ENCODE measurements at regions not wholly inside any gene's neighbourhood (a gene's known extent, or its start where the extent isn't known, plus 50 kb on each side); places are given as distances from the start of the nearest gene placed in this dataset.

- Histone ChIP-seq H3K79me2 (ENCODE audit: control insufficient read depth, insufficient read depth, low read length) (no peaks in the 10 kb centered on the region), H3K9me3 (ENCODE audit: control extremely low read depth in 1 of 3, control insufficient read depth in 2 of 3, insufficient read depth in 1 of 3, low read length in 2 of 3) (no peaks in the 10 kb centered on the region), H3K4me3 (ENCODE audit: control extremely low read depth in 1 of 5, extremely low read depth in 1 of 5, insufficient read depth in 1 of 5, low read depth in 2 of 5, low read length in 4 of 5) (no peak overlapping the region), H4K20me1 (ENCODE audit: control insufficient read depth, insufficient read depth, low read length, poor library complexity, severe bottlenecking) (no peaks in the 10 kb centered on the region), H3K27ac (ENCODE audit: low read length in 2 of 2) (no peak overlapping the region), H3K4me1 (ENCODE audit: control insufficient read depth in 2 of 2, insufficient read depth in 2 of 2, low read length in 2 of 2) (no peaks in the 10 kb centered on the region), H3K4me2 (replicated peaks; ENCODE audit: low read depth, low read length, poor library complexity, severe bottlenecking) (no peak overlapping the region), H3K27me3 (replicated peaks in 1 of 4; ENCODE audit: control extremely low read depth in 1 of 4, control insufficient read depth in 3 of 4, insufficient read depth in 4 of 4, low read length in 3 of 4) (no peaks in the 10 kb centered on the region), H3K36me3 (replicated peaks in 1 of 2; ENCODE audit: control extremely low read depth in 1 of 2, control insufficient read depth in 1 of 2, extremely low read depth in 1 of 2, insufficient read depth in 2 of 2, low read length in 1 of 2) (no peaks in the 10 kb centered on the region), H3K9ac (ENCODE audit: low read length) (no peak overlapping the region), H2AFZ (ENCODE audit: insufficient read depth, low read depth, low read length, poor library complexity, severe bottlenecking) (no peak overlapping the region)
- DNase-seq (no peak), ATAC-seq (ENCODE audit: low read depth) (no peak)
- Mint-ChIP-seq H3K27me3 (no peaks in the 10 kb centered on the region), H3K9me3 (ENCODE audit: insufficient read depth) (no peaks in the 10 kb centered on the region), H3K4me1 (no peaks in the 10 kb centered on the region), H3K4me3 (no peak overlapping the region), H3K27ac (no peak overlapping the region)
- intact Hi-C loops (cut with micrococcal nuclease) = no loop called here
- POLR2A ChIA-PET = no interaction called here
- WGBS (ENCODE audit: insufficient coverage) = 89% methylated on average over 3 of the region's 6 CpGs
- CTCF ChIA-PET = no interaction called here
- no peak for TF ChIP-seq EZH2 (IDR thresholded peaks at IDR 0.05; ENCODE audit: borderline replicate concordance, insufficient read depth, low read depth, low read length, poor library complexity, severe bottlenecking)
- TF ChIP-seq CTCF (IDR thresholded peaks at IDR 0.05) = no peak
Observed at GRCh38 chr11:127552446-127552845, 551.9 kb upstream of the KIRREL3 start.

GRCh38 chr11:127531167-127531566 lies 530.6 kb upstream of the KIRREL3 start:
- WGBS (ENCODE audit: insufficient coverage) = no CpG with 5 or more reads among the region's 3 CpGs
- H4K20me1 ChIP-seq (ENCODE audit: control insufficient read depth, insufficient read depth, low read length, poor library complexity, severe bottlenecking) = no peaks in the 10 kb centered on the region
- H3K4me2 ChIP-seq (replicated peaks; ENCODE audit: low read depth, low read length, poor library complexity, severe bottlenecking) = no peak overlapping the region
- no peak overlapping the region for H2AFZ ChIP-seq (ENCODE audit: insufficient read depth, low read depth, low read length, poor library complexity, severe bottlenecking)
- no peak overlapping the region for H3K27ac Mint-ChIP-seq
- H3K9me3 ChIP-seq (ENCODE audit: control extremely low read depth in 1 of 3, control insufficient read depth in 2 of 3, insufficient read depth in 1 of 3, low read length in 2 of 3) = peaks cover 0 to under 1% (median 0%) of the 10 kb centered on the region in 3 donors
- H3K27ac ChIP-seq (ENCODE audit: low read length in 2 of 2) = no peak overlapping the region
- ChIA-PET CTCF (no interaction called here), POLR2A (no interaction called here)
- H3K4me1 ChIP-seq (ENCODE audit: control insufficient read depth in 2 of 2, insufficient read depth in 2 of 2, low read length in 2 of 2) = no peaks in the 10 kb centered on the region
- H3K9ac ChIP-seq (ENCODE audit: low read length) = no peak overlapping the region
- ATAC-seq (ENCODE audit: low read depth) = no peak
- no peaks in the 10 kb centered on the region for H3K27me3 ChIP-seq (replicated peaks in 1 of 4; ENCODE audit: control extremely low read depth in 1 of 4, control insufficient read depth in 3 of 4, insufficient read depth in 4 of 4, low read length in 3 of 4)
- intact Hi-C loops (cut with micrococcal nuclease) = no loop called here
- H3K36me3 ChIP-seq (replicated peaks in 1 of 2; ENCODE audit: control extremely low read depth in 1 of 2, control insufficient read depth in 1 of 2, extremely low read depth in 1 of 2, insufficient read depth in 2 of 2, low read length in 1 of 2) = no peaks in the 10 kb centered on the region
- no peaks in the 10 kb centered on the region for H3K4me1 Mint-ChIP-seq
- H3K27me3 Mint-ChIP-seq = no peaks in the 10 kb centered on the region
- no peak for DNase-seq
- no peak for TF ChIP-seq CTCF (IDR thresholded peaks at IDR 0.05)
- no peak for TF ChIP-seq EZH2 (IDR thresholded peaks at IDR 0.05; ENCODE audit: borderline replicate concordance, insufficient read depth, low read depth, low read length, poor library complexity, severe bottlenecking)
- no peaks in the 10 kb centered on the region for H3K9me3 Mint-ChIP-seq (ENCODE audit: insufficient read depth)
- H3K4me3 Mint-ChIP-seq = no peak overlapping the region
- H3K4me3 ChIP-seq (ENCODE audit: control extremely low read depth in 1 of 5, extremely low read depth in 1 of 5, insufficient read depth in 1 of 5, low read depth in 2 of 5, low read length in 4 of 5) = no peak overlapping the region
- H3K79me2 ChIP-seq (ENCODE audit: control insufficient read depth, insufficient read depth, low read length) = no peaks in the 10 kb centered on the region

Measured in B cell (primary cell).